Sigmoid colon (tissue), 6 donors: ENCODE measurements at regions not wholly inside any gene's neighbourhood (a gene's known extent, or its start where the extent isn't known, plus 50 kb on each side); places are given as distances from the start of the nearest gene placed in this dataset.

Experiments
- DNase-seq: peaks from one replicate; pipeline ENCODE4 v3.0.0-alpha.2; 2019
- H3K27ac ChIP-seq, 4 donors: fragments of 200-600 bp; sonication (generic); one replicate each; pipeline ENCODE4 v1.5.1; 2016 to 2019; ENCODE audit warnings: mild to moderate bottlenecking in 1 of 4
- H3K27me3 ChIP-seq, 3 donors: fragments of 200-600 bp; sonication (generic); one replicate each; pipeline ENCODE4 v1.5.1; 2019; ENCODE audit warnings: mild to moderate bottlenecking in 1 of 3
- H3K36me3 ChIP-seq, 4 donors: fragments of 200-600 bp; sonication (generic); one replicate each; pipeline ENCODE4 v1.5.1; 2016 to 2019
- H3K4me1 ChIP-seq, 4 donors: fragments of 200-600 bp; sonication (generic); one replicate each; pipeline ENCODE4 v1.5.1; 2017 to 2019
- H3K4me3 ChIP-seq, 4 donors: fragments of 200-600 bp; sonication (generic); one replicate each; pipeline ENCODE4 v1.5.1; 2017 to 2019; ENCODE audit warnings: mild to moderate bottlenecking in 2 of 4, moderate library complexity in 1 of 4
- H3K9me3 ChIP-seq, 4 donors: fragments of 200-600 bp in 3 of 4; sonication (generic) in 3 of 4; one replicate each; pipeline versions ENCODE4 v1.5.1 to v1.6.1; 2013 to 2019
- CTCF ChIP-seq, 4 experiments: fragments of 450-650 bp in 3 of 4; fragments of 200-600 bp in 1 of 4; IDR thresholded peaks; one replicate each; pipeline ENCODE4 v1.5.1; 2016 to 2019; ENCODE audit warnings: antibody characterized with exemption in 4 of 4, mild to moderate bottlenecking in 3 of 4, moderate library complexity in 2 of 4
- EP300 ChIP-seq, 4 donors: sonication (generic); formaldehyde crosslinking; IDR thresholded peaks; one replicate each; pipeline ENCODE4 v1.6.1; 2017; ENCODE audit warnings: antibody characterized with exemption in 4 of 4
- POLR2A ChIP-seq, 2 donors: fragments of 450-650 bp; IDR thresholded peaks; one replicate each; pipeline ENCODE4 v1.6.1; 2016; ENCODE audit warnings: antibody characterized with exemption in 2 of 2, mild to moderate bottlenecking in 2 of 2, moderate library complexity in 2 of 2
- POLR2AphosphoS5 ChIP-seq, 4 donors: sonication (generic); formaldehyde crosslinking; IDR thresholded peaks; one replicate each; pipeline ENCODE4 v1.6.1; 2017; ENCODE audit warnings: antibody characterized with exemption in 4 of 4
- WGBS, 2 donors: extraction: QIAGEN DNeasy Blood & Tissue Kit; methylation state at CpG; one replicate each; pipeline ENCODE4 v1.1.7; 2013; 5-methylcytosine and 5-hydroxymethylcytosine counted together
- intact Hi-C: fragments of 100-400 bp; cut with DNase I; formaldehyde crosslinking; loops from one replicate; pipeline ENCODE4 v1.15.1; 2023
- donor health status: healthy with polysubstance abuse.
- donor health status: healthy.

- TF ChIP-seq POLR2AphosphoS5 (IDR thresholded peaks at IDR 0.05) (no peak), EP300 (IDR thresholded peaks at IDR 0.05) (no peak)
Observed at GRCh38 chr2:177325554-177325953, 61.0 kb upstream of the NFE2L2 start.

GRCh38 chr2:177326005-177326404 lies 61.5 kb upstream of the NFE2L2 start:
- Histone ChIP-seq H3K9me3 (no peaks in the 10 kb centered on the region), H3K27me3 (no peaks in the 10 kb centered on the region), H3K4me3 (no peak overlapping the region), H3K4me1 (no peaks in the 10 kb centered on the region), H3K27ac (no peak overlapping the region), H3K36me3 (peaks cover 0 to 15% (median 0%) of the 10 kb centered on the region in 4 donors)
- intact Hi-C loops = no loop called here
- DNase-seq = no peak
- 82 to 90% methylated on average over 3 of the region's 3 CpGs for WGBS, 2 donors
- TF ChIP-seq CTCF (IDR thresholded peaks at IDR 0.05) (no peak), POLR2AphosphoS5 (IDR thresholded peaks at IDR 0.05) (no peak), EP300 (IDR thresholded peaks at IDR 0.05) (no peak), POLR2A (IDR thresholded peaks at IDR 0.05) (no peak)

More at GRCh38 chr2:177325554-177325953, 61.0 kb upstream of the NFE2L2 start:
- Histone ChIP-seq H3K36me3 (peaks cover 0 to 15% (median 0%) of the 10 kb centered on the region in 4 donors), H3K27ac (no peak overlapping the region), H3K27me3 (no peaks in the 10 kb centered on the region), H3K9me3 (no peaks in the 10 kb centered on the region), H3K4me3 (no peak overlapping the region), H3K4me1 (no peaks in the 10 kb centered on the region)
- 22 to 77% methylated on average over 1 of the region's 1 CpG for WGBS, 2 donors
- intact Hi-C loops = no loop called here
- DNase-seq = no peak

- intact Hi-C loops = no loop called here
- Histone ChIP-seq H3K4me1 (peaks cover 0 to 2% (median under 1%) of the 10 kb centered on the region in 4 donors), H3K27me3 (no peaks in the 10 kb centered on the region), H3K27ac (no peak overlapping the region), H3K36me3 (peaks cover 0 to 10% (median 0%) of the 10 kb centered on the region in 4 donors), H3K9me3 (no peaks in the 10 kb centered on the region), H3K4me3 (no peak overlapping the region)
- TF ChIP-seq EP300 (IDR thresholded peaks at IDR 0.05) (no peak), POLR2AphosphoS5 (IDR thresholded peaks at IDR 0.05) (no peak), POLR2A (IDR thresholded peaks at IDR 0.05) (no peak), CTCF (IDR thresholded peaks at IDR 0.05) (no peak)
- DNase-seq = no peak
Observed at GRCh38 chr2:177326591-177326990, 62.1 kb upstream of the NFE2L2 start.

- no peak for TF ChIP-seq CTCF (IDR thresholded peaks at IDR 0.05)
- no peak for TF ChIP-seq EP300 (IDR thresholded peaks at IDR 0.05)
- TF ChIP-seq POLR2A (IDR thresholded peaks at IDR 0.05) = no peak
- TF ChIP-seq POLR2AphosphoS5 (IDR thresholded peaks at IDR 0.05) = no peak
- intact Hi-C loops = no loop called here
- WGBS, 2 donors = 33 to 86% methylated on average over 1 of the region's 1 CpG
Observed at GRCh38 chr2:177327009-177327408, 62.5 kb upstream of the NFE2L2 start.

GRCh38 chr2:177328056-177328455 lies 63.5 kb upstream of the NFE2L2 start:
- peaks cover 0 to under 1% (median 0%) of the 10 kb centered on the region in 4 donors for H3K36me3 ChIP-seq
- no peaks in the 10 kb centered on the region for H3K9me3 ChIP-seq
- no peak overlapping the region for H3K27ac ChIP-seq
- H3K27me3 ChIP-seq = no peaks in the 10 kb centered on the region
- H3K4me1 ChIP-seq = peaks cover 0 to 14% (median 5%) of the 10 kb centered on the region in 4 donors
- TF ChIP-seq POLR2A (IDR thresholded peaks at IDR 0.05) = no peak
- no peak for TF ChIP-seq POLR2AphosphoS5 (IDR thresholded peaks at IDR 0.05)
- no peak for TF ChIP-seq EP300 (IDR thresholded peaks at IDR 0.05)
- no peak for TF ChIP-seq CTCF (IDR thresholded peaks at IDR 0.05)
- 76 to 77% methylated on average over 2 of the region's 2 CpGs for WGBS, 2 donors
- intact Hi-C loops = no loop called here
- H3K4me3 ChIP-seq = no peak overlapping the region
- no peak for DNase-seq

More at GRCh38 chr2:177327009-177327408, 62.5 kb upstream of the NFE2L2 start:
- Histone ChIP-seq H3K4me1 (peaks cover 0 to 6% (median 4%) of the 10 kb centered on the region in 4 donors), H3K9me3 (no peaks in the 10 kb centered on the region), H3K27me3 (no peaks in the 10 kb centered on the region), H3K36me3 (peaks cover 0 to 10% (median 0%) of the 10 kb centered on the region in 4 donors), H3K27ac (no peak overlapping the region), H3K4me3 (no peak overlapping the region)
- DNase-seq = no peak
